ENCODE measurements at regions not wholly inside any gene's neighbourhood (a gene's known extent, or its start where the extent isn't known, plus 50 kb on each side); places are given as distances from the start of the nearest gene placed in this dataset.

- CTCF ChIA-PET = no interaction called here
- DNase-seq (ENCODE audit: low read depth, low spot score) (no peak), ATAC-seq (no peak)
- POLR2A ChIA-PET = no interaction called here
- H3K9me3 ChIP-seq (ENCODE audit: control insufficient read depth, insufficient read depth, low read depth, low read length) = no peaks in the 10 kb centered on the region; the same call in 1 of the 2 replicates
- H3K36me3 ChIP-seq (ENCODE audit: control insufficient read depth, insufficient read depth, low read length) = no peaks in the 10 kb centered on the region
- intact Hi-C loops (cut with micrococcal nuclease; ENCODE audit: unreplicated experiment) (no loop called here), in situ Hi-C loops (cut with HindIII; ENCODE audit: low pct_unique_long_range_greater_than_20kb, low sequenced_read_pairs) (no loop called here)
- TF ChIP-seq, protein P1, sequence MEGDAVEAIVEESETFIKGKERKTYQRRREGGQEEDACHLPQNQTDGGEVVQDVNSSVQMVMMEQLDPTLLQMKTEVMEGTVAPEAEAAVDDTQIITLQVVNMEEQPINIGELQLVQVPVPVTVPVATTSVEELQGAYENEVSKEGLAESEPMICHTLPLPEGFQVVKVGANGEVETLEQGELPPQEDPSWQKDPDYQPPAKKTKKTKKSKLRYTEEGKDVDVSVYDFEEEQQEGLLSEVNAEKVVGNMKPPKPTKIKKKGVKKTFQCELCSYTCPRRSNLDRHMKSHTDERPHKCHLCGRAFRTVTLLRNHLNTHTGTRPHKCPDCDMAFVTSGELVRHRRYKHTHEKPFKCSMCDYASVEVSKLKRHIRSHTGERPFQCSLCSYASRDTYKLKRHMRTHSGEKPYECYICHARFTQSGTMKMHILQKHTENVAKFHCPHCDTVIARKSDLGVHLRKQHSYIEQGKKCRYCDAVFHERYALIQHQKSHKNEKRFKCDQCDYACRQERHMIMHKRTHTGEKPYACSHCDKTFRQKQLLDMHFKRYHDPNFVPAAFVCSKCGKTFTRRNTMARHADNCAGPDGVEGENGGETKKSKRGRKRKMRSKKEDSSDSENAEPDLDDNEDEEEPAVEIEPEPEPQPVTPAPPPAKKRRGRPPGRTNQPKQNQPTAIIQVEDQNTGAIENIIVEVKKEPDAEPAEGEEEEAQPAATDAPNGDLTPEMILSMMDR (IDR thresholded peaks at IDR 0.05) = no peak
- TF ChIP-seq SIN3A (IDR thresholded peaks at IDR 0.05; ENCODE audit: borderline replicate concordance, insufficient read depth, low read depth, low read length) = no peak
- TF ChIP-seq POLR2AphosphoS5 (IDR thresholded peaks at IDR 0.05; ENCODE audit: low read depth, low read length) = no peak
- TF ChIP-seq, protein P2, sequence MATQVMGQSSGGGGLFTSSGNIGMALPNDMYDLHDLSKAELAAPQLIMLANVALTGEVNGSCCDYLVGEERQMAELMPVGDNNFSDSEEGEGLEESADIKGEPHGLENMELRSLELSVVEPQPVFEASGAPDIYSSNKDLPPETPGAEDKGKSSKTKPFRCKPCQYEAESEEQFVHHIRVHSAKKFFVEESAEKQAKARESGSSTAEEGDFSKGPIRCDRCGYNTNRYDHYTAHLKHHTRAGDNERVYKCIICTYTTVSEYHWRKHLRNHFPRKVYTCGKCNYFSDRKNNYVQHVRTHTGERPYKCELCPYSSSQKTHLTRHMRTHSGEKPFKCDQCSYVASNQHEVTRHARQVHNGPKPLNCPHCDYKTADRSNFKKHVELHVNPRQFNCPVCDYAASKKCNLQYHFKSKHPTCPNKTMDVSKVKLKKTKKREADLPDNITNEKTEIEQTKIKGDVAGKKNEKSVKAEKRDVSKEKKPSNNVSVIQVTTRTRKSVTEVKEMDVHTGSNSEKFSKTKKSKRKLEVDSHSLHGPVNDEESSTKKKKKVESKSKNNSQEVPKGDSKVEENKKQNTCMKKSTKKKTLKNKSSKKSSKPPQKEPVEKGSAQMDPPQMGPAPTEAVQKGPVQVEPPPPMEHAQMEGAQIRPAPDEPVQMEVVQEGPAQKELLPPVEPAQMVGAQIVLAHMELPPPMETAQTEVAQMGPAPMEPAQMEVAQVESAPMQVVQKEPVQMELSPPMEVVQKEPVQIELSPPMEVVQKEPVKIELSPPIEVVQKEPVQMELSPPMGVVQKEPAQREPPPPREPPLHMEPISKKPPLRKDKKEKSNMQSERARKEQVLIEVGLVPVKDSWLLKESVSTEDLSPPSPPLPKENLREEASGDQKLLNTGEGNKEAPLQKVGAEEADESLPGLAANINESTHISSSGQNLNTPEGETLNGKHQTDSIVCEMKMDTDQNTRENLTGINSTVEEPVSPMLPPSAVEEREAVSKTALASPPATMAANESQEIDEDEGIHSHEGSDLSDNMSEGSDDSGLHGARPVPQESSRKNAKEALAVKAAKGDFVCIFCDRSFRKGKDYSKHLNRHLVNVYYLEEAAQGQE (IDR thresholded peaks at IDR 0.05; ENCODE audit: insufficient read depth in 1 of 2, low read depth in 2 of 2, low read length in 1 of 2) = no peak
- no peak for TF ChIP-seq TCF7L2 (IDR thresholded peaks at IDR 0.05; ENCODE audit: low read depth, low read length)
- BruUV-seq (replicated peaks) = no TSS peak
- H3K27me3 ChIP-seq (ENCODE audit: control insufficient read depth, insufficient read depth, low read length) = no peaks in the 10 kb centered on the region
- no peak overlapping the region for H3K4me3 ChIP-seq (ENCODE audit: low read depth in 2 of 2, low read length in 2 of 2)
- no peaks in the 10 kb centered on the region for H3K4me1 ChIP-seq (ENCODE audit: control insufficient read depth, insufficient read depth, low read length)
- no peak overlapping the region for H3K27ac ChIP-seq (ENCODE audit: low read length)
Observed at GRCh38 chr14:86626530-86626929, 1096.6 kb downstream of the FLRT2 start.

DNA sequence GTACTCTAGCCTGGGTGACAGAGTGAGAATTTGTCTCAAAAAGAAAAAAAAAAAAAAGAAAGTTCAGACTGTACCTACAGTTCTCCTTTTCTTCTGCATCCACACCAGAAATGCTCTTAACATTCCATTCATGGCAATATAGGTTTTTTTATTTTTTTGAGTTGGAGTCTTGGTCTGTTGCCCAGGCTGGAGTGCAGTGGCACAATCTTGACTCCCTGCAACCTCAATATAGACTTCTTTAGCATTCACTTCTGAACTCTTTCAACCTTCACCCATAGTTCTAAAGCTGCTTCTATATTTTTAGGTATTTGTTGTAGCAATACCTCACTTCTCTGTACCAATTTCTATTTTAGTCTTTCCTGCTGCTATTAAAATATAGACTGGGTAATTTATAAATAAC is 1095.7 kb downstream of the FLRT2 start:
- Histone ChIP-seq H3K4me3 (ENCODE audit: low read depth in 2 of 2, low read length in 2 of 2) (no peak overlapping the region), H3K36me3 (ENCODE audit: control insufficient read depth, insufficient read depth, low read length) (no peaks in the 10 kb centered on the region), H3K4me1 (ENCODE audit: control insufficient read depth, insufficient read depth, low read length) (no peaks in the 10 kb centered on the region), H3K27ac (ENCODE audit: low read length) (no peak overlapping the region), H3K9me3 (ENCODE audit: control insufficient read depth, insufficient read depth, low read depth, low read length) (no peaks in the 10 kb centered on the region; the same call in 1 of the 2 replicates), H3K27me3 (ENCODE audit: control insufficient read depth, insufficient read depth, low read length) (no peaks in the 10 kb centered on the region)
- intact Hi-C loops (cut with micrococcal nuclease; ENCODE audit: unreplicated experiment) = no loop called here
- no peak for ATAC-seq
- ChIA-PET CTCF (no interaction called here), POLR2A (no interaction called here)
- no TSS peak for BruUV-seq (replicated peaks)
- DNase-seq (ENCODE audit: low read depth, low spot score) = no peak
- in situ Hi-C loops (cut with HindIII; ENCODE audit: low pct_unique_long_range_greater_than_20kb, low sequenced_read_pairs) = no loop called here
- no peak for TF ChIP-seq POLR2AphosphoS5 (IDR thresholded peaks at IDR 0.05; ENCODE audit: low read depth, low read length)
- no peak for TF ChIP-seq TCF7L2 (IDR thresholded peaks at IDR 0.05; ENCODE audit: low read depth, low read length)
- TF ChIP-seq, protein P2 (IDR thresholded peaks at IDR 0.05; ENCODE audit: insufficient read depth in 1 of 2, low read depth in 2 of 2, low read length in 1 of 2) = no peak
- TF ChIP-seq, protein P1 (IDR thresholded peaks at IDR 0.05) = no peak
- TF ChIP-seq SIN3A (IDR thresholded peaks at IDR 0.05; ENCODE audit: borderline replicate concordance, insufficient read depth, low read depth, low read length) = no peak

Measured in Panc1 (cell line).